ENCODE measurements at regions not wholly inside any gene's neighbourhood (a gene's known extent, or its start where the extent isn't known, plus 50 kb on each side); places are given as distances from the start of the nearest gene placed in this dataset.
"Not testable (repeated sequence)": the region's sequence is repeated elsewhere in the genome, so short reads cannot be mapped to it uniquely, and the experiment has no call there.

DNA sequence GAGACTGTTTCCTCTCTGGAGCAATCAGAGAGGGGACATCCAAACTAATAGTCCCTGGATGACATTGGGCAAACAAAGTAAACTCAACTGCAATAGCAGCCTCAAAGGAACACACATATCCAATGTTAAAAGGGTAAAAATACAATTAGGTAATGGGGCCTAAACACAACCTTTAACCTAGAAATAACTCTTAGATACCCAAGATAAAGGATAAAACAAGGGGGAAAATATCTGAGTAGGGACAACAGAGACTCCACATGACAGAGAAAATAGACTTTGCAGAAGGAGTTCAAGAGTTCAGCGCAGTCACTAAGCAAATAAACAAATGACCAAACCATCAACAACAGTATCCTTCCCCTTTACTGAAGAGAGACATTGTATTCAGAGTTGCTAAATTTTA, 149.3 kb downstream of the FBXO4 start:
- no peak for DNase-seq (ENCODE audit: low read depth in 2 of 2)

DNA sequence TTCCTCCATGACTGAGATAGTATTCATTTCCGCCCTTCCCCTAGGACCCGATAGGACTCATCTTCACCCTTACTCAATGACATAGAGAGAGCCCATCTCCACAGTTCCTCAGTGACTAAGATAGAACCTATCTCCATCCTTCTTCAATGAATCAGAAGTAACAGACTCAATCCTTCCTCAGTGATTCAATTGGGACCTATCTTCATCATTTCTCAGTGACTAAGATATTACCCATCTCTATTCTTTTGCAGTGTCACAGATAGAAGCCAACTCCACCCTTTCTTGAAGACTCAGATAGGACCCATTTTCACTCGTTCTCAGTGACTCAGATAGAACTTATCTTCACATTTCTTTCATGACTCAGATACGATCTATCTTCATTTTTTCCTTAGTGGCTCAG, 164.6 kb downstream of the FBXO4 start:
- no peak for DNase-seq (ENCODE audit: low read depth in 2 of 2)

DNA sequence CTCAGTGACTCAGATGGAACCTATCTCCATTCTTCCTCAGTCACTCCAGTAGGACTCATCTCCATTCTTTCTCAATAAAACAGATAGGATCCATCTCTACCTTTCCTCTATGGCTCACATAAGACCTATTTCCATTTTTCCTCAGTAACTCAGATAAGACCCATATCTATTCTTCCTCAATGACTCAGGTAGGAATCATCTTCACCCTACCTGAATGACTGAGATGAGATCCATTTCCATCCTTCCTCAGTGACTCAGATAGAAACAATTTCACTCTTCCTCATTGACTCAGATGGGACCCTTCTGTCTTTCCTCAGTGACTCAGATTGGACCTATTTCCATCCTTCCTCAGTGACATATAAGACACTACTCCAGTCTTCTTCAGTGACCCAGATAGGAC, 165.1 kb downstream of the FBXO4 start:
- DNase-seq (ENCODE audit: low read depth in 2 of 2): no peak

DNA sequence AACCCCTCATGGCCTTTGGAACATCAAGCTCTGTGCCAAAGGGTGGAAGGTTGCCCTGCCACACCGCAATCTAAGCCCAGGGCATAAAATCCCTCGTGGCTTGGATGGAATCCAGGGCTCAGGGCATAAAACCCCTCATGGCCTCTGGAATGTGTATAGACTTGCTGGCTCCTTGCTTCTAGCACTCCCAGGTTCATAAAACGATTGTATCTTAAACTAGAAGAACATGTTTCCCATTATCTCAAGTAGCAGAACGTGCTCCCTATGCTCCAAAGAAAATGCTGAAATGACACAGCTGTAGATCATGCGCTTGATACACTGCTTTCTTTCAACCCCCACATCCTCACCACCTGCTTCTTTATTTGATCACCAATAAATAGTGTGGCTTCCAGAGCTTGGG, 174.8 kb downstream of the FBXO4 start:
- not testable (repeated sequence) for DNase-seq (ENCODE audit: low read depth in 2 of 2)

DNA sequence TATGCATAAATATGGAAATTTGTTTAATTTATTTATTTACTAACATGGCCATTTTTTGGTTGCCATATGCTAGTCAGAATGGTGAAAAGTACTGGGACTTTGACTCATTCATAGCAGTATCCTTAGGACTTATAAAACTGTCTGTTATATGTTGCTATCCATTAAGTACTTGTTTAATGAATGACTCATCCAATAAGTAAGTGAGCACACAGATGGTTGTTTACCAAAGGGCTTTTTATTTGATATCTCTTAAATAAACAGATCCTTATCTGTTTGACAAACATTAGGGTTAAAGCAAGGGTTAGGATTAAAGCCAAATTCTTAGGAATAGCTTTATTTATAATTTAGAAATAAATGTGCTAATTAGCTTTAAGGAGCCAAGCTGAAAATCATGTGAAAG, 183.4 kb downstream of the FBXO4 start:
- DNase-seq (ENCODE audit: low read depth in 2 of 2): no peak

DNA sequence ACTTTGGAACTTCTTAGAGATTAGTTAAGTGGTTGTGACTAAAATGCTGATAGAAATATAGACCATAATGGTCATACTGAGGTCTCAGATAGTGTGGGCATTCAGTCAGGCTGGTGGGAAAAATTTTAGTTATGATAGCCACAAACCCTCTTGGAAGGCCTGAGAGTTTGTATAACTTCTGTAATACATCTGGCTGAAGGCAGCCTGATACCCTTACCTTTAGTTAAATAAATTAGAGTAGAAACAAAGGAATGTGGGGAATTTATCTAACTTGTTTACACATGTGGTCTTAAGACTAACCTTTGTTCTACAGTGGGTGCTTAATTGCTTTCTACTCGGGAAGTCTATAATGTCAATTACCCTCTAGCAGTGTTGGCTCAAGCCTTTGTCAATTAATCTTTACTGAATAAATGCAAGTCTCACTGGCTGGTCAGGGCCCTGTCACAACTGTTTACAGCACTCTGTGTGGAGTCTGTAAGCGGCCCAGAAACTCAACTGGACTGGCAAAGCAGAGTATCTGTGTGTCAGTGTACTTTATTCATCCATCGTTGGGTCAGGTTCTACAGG, 184.0 kb downstream of the FBXO4 start:
- DNase-seq (ENCODE audit: low read depth in 2 of 2): no peak

DNA sequence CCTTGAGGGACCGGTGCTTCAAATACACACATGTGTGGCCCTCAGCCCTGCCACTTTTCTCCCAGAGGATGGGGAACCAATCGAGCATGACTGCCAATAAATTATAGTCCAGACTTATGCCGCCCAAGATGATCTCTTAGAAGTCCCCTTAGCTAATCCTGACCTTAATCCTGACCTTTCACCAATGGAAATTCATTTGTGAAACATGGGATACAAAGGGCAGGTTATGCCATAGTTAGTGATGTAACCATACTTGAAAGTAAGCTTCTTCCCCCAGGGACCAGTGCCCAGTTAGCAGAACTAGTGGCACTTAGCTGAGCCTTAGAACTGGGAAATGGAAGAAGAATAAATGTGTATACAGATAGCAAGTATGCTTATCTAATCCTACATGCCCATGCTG, 190.6 kb downstream of the FBXO4 start:
- DNase-seq (ENCODE audit: low read depth in 2 of 2): not testable (repeated sequence)

DNA sequence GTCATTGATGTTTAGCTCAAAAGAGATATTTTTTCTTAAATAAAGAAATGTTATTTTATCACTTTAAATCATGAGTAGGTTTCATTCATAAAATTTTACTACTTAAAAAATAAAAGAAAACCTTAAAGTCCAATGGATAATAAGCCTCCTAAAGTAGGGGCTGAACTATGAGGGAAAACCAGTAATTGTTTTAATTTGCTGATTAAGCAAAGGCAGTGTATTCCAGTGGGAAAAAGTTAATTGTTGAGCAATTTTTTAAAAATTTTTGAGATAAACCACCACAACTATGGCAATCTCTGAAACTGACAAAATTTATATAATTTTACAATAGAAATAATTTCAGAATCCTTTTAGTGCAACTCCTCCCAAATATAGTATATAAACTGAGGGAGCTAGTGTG, 195.0 kb downstream of the FBXO4 start:
- DNase-seq (ENCODE audit: low read depth in 2 of 2): no peak

DNA sequence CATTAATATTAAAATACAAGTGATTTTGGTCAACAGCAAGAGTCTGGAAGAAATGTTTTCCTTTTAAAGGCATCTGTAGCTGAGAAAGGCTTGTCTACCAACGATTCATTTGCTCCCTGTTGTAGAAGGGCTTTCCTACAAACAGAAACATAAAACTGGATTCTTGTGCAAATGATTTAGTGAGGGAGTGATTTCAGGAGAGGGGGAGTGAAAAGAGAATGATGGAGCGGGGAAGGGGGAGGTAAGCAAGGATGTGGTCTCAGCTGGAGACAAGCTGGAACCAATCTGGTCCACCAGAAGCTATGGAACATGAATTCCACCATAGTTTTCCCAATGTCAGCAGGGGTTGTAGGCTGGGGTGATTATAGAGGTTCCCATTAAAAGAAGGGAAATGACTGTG, 196.3 kb downstream of the FBXO4 start:
- DNase-seq (ENCODE audit: low read depth in 2 of 2): no peak

DNA sequence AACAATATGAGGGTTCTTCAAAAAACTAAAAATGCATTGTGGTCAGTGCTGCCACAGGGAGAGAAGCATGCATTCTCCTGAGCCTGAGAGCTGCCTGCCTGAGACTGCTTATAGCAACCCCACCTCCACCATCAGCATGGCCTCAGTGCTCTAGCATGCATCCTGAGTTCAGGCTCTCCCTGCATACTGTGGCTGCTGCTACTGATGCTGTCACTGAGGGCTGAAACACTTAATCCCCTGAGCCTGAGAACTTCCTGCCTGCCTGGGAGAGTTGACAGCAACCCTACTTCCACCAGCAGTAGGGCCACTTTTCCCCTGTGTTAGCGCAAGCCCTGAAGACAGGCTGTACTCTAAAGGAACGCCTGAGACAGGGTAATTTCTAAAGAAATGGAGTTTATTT, 206.0 kb downstream of the FBXO4 start:
- DNase-seq (ENCODE audit: low read depth in 2 of 2): no peak

DNA sequence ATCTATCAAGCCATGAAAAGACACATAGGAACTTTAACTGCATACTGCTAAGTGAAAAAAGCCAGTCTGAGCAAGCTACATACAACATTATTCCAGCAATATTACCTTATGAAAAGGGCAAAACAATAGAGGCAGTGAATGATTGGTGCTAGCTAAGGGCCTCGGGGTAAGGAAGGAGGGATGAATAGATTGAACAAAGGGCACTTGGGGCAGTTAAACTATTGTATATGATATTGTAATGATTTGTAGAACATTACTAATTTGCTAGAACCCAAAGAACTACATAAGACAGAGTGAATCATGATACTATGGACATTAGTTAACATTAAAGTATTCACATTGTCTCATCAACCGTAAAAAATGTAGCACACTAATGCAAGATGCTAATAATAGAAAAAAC, 218.3 kb downstream of the FBXO4 start:
- DNase-seq (ENCODE audit: low read depth in 2 of 2): no peak

DNA sequence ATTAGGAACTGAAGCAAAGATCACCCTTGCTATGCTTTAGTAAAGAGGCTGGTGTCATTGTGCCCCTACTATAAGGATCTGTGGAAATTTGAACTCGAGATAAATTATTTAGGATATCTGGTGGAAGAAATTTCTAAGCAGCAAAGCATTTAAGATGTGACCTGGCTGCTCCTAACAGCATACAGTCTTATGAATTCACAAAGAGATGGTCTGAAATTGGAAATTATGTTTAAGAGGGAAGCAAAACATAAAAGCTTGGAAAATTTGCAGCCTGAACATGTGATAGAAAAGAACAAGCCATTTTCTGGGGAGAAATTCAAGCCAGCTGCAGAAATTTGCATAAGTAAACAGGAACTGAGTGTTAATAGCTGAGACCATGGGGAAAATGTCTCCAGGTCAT, 223.7 kb downstream of the FBXO4 start:
- no peak for DNase-seq (ENCODE audit: low read depth in 2 of 2)

DNA sequence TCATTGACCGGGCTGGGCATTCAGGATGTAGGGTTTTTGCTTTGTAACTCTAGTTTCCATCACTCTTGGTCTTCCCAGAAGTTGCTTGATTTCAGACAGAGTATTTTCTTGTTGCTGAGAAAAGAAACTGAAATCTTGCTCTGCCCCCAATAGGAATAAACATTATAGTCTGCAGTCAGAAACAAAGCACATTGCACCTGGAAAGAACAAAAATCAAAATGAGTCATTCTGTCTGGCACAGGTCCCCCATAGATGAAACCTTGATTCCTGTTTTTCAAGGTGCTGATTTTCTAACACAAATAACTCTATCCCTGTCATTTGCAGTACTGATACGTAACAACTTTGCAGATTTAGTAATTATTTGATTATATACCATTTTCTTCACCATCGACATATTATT, 232.1 kb downstream of the FBXO4 start:
- peak in 1 of 2 donors; percentile 3 for DNase-seq (ENCODE audit: low read depth in 2 of 2)

DNA sequence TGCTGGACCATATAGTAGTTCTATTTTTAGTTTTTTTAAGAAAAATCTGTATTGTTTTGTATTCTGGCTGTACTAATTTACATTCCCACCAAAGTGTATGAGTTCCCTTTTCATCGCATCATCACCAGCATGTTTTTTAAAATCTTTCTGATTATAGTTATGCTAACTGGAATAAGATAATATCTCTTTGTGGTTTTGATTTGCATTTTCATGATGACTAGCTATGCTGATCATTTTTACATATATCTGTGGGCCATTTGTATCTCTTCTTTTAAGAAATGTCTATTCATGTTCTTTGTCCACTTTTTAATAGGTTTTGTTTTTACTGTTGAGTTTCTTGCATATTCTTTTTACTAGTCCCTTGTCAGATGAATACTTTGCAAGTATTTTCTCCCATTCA, 238.0 kb downstream of the FBXO4 start:
- DNase-seq (ENCODE audit: low read depth in 2 of 2): no peak

DNA sequence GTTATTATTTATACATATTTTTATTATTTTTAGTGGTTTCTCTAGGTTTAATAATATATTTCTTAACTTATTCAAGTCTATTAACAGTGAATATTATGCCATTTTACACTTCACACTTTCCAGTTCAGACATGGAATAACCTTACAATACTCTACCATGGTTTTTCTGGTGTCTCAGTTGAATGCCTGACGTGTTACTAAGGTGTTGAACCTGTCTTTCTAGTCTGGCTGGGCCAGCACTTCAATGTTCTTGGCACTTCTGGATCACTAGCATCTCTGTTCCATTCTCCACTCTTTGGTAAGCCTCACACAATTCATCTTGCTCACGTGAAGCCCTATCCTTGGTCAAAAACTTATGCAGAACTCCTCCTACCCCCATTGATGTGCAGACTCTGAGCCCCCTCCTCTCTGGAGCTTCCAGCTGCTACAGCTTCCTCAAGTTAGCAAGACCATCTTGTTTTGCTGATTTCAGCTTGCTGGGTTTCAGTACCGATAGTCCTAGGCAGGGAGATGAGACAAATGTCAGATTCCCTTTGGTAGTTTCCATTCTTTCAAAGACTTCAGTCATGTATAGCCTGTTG, 243.1 kb downstream of the FBXO4 start:
- DNase-seq (ENCODE audit: low read depth in 2 of 2): no peak

DNA sequence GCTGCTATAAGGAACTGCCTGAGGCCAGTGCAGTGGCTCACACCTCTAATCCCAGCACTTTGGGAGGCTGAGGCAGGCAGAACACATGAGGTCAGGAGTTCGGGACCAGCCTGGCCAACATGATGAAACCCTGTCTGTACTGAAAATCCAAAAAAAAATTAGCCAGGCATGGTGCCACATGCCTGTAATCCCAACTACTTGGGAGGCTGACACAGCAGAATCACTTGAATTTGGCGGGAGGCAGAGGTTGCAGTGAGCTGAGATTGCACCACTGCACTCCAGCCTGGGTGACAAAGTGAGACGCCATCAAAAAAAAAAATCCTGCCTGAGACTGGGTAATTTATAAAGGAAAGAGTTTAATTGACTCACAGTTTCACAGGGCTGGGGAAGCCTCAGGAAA, 247.1 kb upstream of the GHR start:
- not testable (repeated sequence) for DNase-seq (ENCODE audit: low read depth in 2 of 2)

DNA sequence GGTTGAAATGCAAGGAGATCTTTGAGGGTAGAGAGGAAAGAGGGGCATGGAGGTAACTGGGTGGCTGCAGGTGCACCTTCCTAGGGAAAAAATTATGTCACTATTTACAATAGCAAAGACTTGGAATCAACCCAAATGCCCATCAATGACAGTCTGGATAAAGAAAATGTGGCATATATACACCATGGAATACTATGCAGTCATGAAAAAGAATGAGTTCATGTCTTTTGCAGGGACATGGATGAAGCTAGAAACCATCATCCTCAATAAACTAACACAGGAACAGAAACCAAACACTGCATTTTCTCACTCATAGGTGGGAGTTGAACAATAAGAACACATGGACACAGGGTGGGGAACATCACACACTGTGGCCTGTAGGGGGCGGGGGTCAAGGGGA, 243.4 kb upstream of the GHR start:
- not testable (repeated sequence) for DNase-seq (ENCODE audit: low read depth in 2 of 2)

DNA sequence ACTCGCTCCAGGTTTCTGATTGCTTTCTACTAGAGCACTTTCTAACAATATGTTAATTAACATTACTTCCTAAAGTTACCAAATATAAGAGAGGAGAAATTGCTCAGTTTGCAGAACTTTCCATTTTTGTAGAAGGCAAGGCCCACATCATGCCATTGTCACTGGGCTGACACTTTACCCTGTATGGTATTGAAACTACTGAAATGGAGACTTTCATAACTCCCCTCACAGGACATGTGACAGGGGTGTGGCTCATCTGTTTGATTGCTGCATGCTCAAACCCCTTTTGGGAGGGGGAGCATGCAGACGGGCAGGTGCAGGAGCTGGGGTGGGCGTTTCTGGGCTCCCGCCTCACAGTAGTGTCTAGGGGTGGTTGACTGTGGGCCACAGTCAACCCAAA, 206.3 kb upstream of the GHR start:
- DNase-seq (ENCODE audit: low read depth in 2 of 2): no peak

DNA sequence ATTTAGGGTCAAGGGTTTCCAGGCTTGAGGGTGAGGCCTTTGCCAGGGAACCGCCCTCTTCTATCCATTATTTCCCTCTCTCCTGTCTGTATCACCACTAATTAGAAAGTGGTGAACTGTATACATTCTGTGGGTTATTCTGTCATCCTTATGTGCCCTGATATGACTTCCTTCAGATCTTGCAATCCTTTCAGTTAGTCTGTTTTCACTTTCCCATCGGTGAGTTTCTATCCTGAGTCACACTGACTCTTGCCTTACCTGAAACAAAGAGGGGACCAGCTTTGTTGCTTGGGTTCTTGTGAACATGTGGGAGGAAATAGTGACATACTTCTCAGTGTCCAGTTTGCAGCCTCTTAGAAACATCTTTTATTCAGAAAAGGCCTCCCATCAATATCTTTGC, 205.4 kb upstream of the GHR start:
- DNase-seq (ENCODE audit: low read depth in 2 of 2): no peak

DNA sequence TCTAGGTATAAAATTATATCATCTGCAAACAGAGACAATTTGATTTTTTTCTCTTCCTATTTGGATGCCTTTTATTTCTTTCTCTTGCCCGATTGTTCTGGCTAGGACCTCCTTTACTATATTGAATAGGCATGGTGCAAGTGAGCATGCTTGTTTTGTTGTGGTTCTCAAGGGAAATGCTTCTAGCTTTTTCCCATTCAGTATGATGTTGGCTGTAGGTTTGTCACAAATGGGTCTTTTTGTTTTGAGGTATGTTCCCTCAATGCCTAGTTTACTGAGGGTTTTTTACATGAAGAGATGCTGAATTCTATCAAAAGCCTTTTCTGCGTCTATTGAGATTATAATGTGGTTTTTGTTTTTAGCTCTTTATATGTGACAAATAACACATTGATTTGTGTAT, 198.2 kb upstream of the GHR start:
- DNase-seq (ENCODE audit: low read depth in 2 of 2): no peak

DNA sequence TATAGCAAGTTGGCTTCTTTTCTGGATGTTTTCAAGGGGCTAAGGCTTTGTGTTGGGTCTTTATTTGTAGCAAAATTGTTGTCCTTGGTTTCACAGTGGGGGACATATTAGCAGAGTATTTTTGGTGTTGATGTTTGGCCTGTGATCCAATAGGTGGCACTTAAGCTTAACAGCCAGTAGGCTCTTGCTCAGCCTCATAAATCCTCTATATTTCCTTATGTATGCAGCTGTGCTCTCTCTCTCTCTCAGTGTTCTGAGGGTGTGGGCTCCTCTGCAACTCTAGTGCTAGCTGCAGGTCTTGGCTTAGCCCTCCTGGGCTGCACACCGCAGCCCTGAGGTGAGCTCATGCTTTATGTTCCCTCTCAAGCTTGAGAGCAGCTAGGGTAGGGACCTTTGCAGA, 195.0 kb upstream of the GHR start:
- peak; percentile 5 to 14 for DNase-seq (ENCODE audit: low read depth in 2 of 2)

DNA sequence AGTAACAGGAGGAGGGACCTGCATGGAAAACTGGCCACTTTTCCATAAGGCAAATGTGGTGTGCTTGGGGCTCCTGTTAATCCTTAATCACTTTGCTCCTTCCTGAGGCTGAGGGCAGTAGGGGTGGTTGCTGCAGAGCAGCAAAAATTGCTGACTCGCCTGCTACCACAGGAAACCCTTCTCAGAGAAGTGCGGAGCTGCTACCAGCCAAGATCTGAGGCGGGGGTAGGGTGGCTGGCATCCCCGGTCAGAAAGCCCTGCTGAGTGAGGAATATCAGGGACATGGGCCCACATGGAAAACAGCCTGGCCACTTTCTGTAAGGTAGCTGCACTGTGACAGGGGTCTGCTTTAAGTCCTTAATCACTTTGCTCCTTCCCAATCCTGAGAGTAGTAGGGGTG, 192.4 kb upstream of the GHR start:
- no peak for DNase-seq (ENCODE audit: low read depth in 2 of 2)

DNA sequence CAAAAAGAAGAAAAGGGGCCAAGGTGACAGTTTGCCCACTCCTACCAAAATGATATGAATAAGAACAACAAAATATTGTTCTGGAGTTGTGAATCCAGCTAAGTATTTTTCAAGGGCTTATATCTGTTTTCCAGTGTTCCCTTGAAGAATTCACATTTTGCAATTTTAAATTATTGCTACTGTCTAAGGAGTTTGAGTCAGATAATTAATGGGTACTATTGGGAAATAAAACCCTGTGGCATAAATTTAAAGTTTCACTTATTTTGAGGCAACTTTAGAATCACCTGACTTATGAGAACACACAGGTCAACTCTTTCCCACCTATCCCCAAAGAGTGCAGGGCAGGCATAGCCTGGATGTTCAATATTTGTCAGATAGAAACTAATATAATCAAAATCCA, 188.0 kb upstream of the GHR start:
- no peak for DNase-seq (ENCODE audit: low read depth in 2 of 2)

DNA sequence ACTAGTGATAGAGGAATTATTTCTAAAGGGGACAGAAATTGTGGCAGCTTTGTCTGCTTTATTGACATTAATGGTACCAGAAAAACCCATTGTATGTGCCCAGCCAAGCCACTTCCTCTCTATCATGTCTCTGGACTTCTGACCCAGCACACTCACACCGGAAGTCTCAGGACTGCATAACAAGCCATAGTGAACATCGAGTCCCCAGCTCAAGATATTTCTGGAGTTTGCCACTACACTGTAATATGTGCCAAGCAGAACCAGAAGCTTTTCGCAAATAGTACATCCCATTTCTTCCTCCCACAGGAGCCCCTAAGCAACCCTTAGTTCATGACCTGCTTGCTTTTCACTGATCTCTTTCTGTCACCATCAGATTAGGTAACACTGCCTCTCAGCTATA, 187.4 kb upstream of the GHR start:
- DNase-seq (ENCODE audit: low read depth in 2 of 2): peak in 1 of 2 donors; percentile 9

All from dermis microvascular lymphatic vessel endothelial cell (primary cell).